H9 (cell line): ENCODE measurements at regions not wholly inside any gene's neighbourhood (a gene's known extent, or its start where the extent isn't known, plus 50 kb on each side); places are given as distances from the start of the nearest gene placed in this dataset.

Source experiments
- DNase-seq: peaks from one replicate; pipeline ENCODE4 v3.0.0-alpha.2; 2017
- H2AFZ ChIP-seq: one replicate; pipeline ENCODE4 v1.6.1; 2013; ENCODE audit warnings: mild to moderate bottlenecking, low read length, control low read depth, moderate library complexity
- H2AK5ac ChIP-seq: 2 replicates; pipeline ENCODE4 v1.6.1; 2013; ENCODE audit warnings: low read length, control low read depth, mixed read lengths; ENCODE audit not compliant: insufficient read length
- H2BK120ac ChIP-seq: one replicate; pipeline ENCODE4 v1.6.1; 2013; ENCODE audit warnings: low read depth, mild to moderate bottlenecking, low read length, control low read depth, inconsistent platforms; ENCODE audit not compliant: poor library complexity, severe bottlenecking
- H2BK12ac ChIP-seq: 2 replicates; pipeline ENCODE4 v1.6.1; 2013; ENCODE audit warnings: low read length, control low read depth, mixed read lengths, low read depth; ENCODE audit not compliant: insufficient read length
- H2BK15ac ChIP-seq: 2 replicates; pipeline ENCODE4 v1.6.1; 2013; ENCODE audit warnings: low read depth, low read length, control low read depth
- H2BK20ac ChIP-seq: one replicate; pipeline ENCODE4 v1.6.1; 2013; ENCODE audit warnings: low read depth, mild to moderate bottlenecking, low read length, control low read depth, inconsistent platforms; ENCODE audit not compliant: poor library complexity, severe bottlenecking
- H2BK5ac ChIP-seq: 2 replicates; pipeline ENCODE4 v1.6.1; 2013; ENCODE audit warnings: low read length, control low read depth, mixed read lengths; ENCODE audit not compliant: insufficient read length
- H3K14ac ChIP-seq: 2 replicates; pipeline ENCODE4 v1.6.1; 2013; ENCODE audit warnings: low read length, control low read depth; ENCODE audit not compliant: insufficient read depth
- H3K18ac ChIP-seq: 2 replicates; pipeline ENCODE4 v1.6.1; 2013; ENCODE audit warnings: low read depth, mild to moderate bottlenecking, mixed read lengths, low read length, control low read depth; ENCODE audit not compliant: insufficient read length
- H3K23ac ChIP-seq: 2 replicates; pipeline ENCODE4 v1.6.1; 2013; ENCODE audit warnings: low read length, control low read depth, mixed read lengths, low read depth; ENCODE audit not compliant: insufficient read length
- H3K23me2 ChIP-seq: 2 replicates; pipeline ENCODE4 v1.6.1; 2013; ENCODE audit warnings: low read depth, mild to moderate bottlenecking, mixed read lengths, low read length, control low read depth; ENCODE audit not compliant: insufficient read length, poor library complexity, severe bottlenecking
- H3K27ac ChIP-seq: 2 replicates; pipeline ENCODE4 v1.5.1; 2013; ENCODE audit warnings: low read length, control low read depth, mixed read lengths, low read depth; ENCODE audit not compliant: insufficient read length
- H3K27me3 ChIP-seq: 2 replicates; pipeline ENCODE4 v1.6.1; 2013; ENCODE audit warnings: low read length, control low read depth, inconsistent platforms; ENCODE audit not compliant: insufficient read depth
- H3K4ac ChIP-seq: 2 replicates; pipeline ENCODE4 v1.6.1; 2013; ENCODE audit warnings: low read depth, mild to moderate bottlenecking, control low read depth, inconsistent platforms, low read length, moderate library complexity
- H3K4me1 ChIP-seq: 2 replicates; pipeline ENCODE4 v1.6.1; 2013; ENCODE audit warnings: low read length, control low read depth, inconsistent platforms; ENCODE audit not compliant: insufficient read depth
- H3K4me2 ChIP-seq: 2 replicates; pipeline ENCODE4 v1.6.1; 2013; ENCODE audit warnings: low read length, control low read depth, mixed read lengths; ENCODE audit not compliant: insufficient read length, insufficient read depth
- H3K56ac ChIP-seq: 2 replicates; pipeline ENCODE4 v1.6.1; 2013; ENCODE audit warnings: low read depth, mild to moderate bottlenecking, mixed read lengths, low read length, control low read depth; ENCODE audit not compliant: insufficient read length
- H3K79me1 ChIP-seq: 2 replicates; pipeline ENCODE4 v1.6.1; 2013; ENCODE audit warnings: low read depth, mild to moderate bottlenecking, moderate library complexity, low read length, control low read depth, inconsistent platforms; ENCODE audit not compliant: insufficient read depth, poor library complexity, severe bottlenecking
- H3K79me2 ChIP-seq: 2 replicates; pipeline ENCODE4 v1.6.1; 2013; ENCODE audit warnings: low read length, control low read depth, inconsistent platforms; ENCODE audit not compliant: insufficient read depth
- H3K9ac ChIP-seq: 2 replicates; pipeline ENCODE4 v1.6.1; 2013; ENCODE audit warnings: low read length, control low read depth, mixed read lengths; ENCODE audit not compliant: insufficient read length; ENCODE audit errors: extremely low read depth
- H3K9me3 ChIP-seq: one replicate; pipeline ENCODE4 v1.6.1; 2013; ENCODE audit warnings: low read depth, low read length, inconsistent platforms; ENCODE audit not compliant: control insufficient read depth
- H3T11ph ChIP-seq: one replicate; pipeline ENCODE4 v1.6.1; 2013; ENCODE audit warnings: mild to moderate bottlenecking, low read length, control low read depth, inconsistent platforms
- H4K20me1 ChIP-seq: one replicate; pipeline ENCODE4 v1.6.1; 2013; ENCODE audit not compliant: control insufficient read depth, insufficient read length, insufficient read depth
- H4K5ac ChIP-seq: 2 replicates; pipeline ENCODE4 v1.6.1; 2013; ENCODE audit warnings: low read depth, mild to moderate bottlenecking, mixed read lengths, low read length, control low read depth; ENCODE audit not compliant: insufficient read length
- H4K8ac ChIP-seq: replicated peaks from 2 replicates; pipeline ENCODE4 v1.6.1; 2013; ENCODE audit warnings: low read length, control low read depth, mixed read lengths, low read depth; ENCODE audit not compliant: insufficient read length
- H4K91ac ChIP-seq: 2 replicates; pipeline ENCODE4 v1.6.1; 2013; ENCODE audit warnings: low read depth, mild to moderate bottlenecking, moderate library complexity, mixed read lengths, low read length, control low read depth; ENCODE audit not compliant: insufficient read length
- H3K27ac Mint-ChIP-seq, 3 experiments: 2 replicates in 2 of 3; 3 replicates in 1 of 3; pipeline ENCODE4 v1.8.0; 2020 to 2021; ENCODE audit warnings: mixed read lengths in 3 of 3, mild to moderate bottlenecking in 1 of 3, moderate library complexity in 1 of 3
- H3K27me3 Mint-ChIP-seq: 2 replicates; pipeline ENCODE4 v1.8.0; 2021; ENCODE audit warnings: low read depth, mild to moderate bottlenecking, moderate library complexity, mixed read lengths
- H3K36me3 Mint-ChIP-seq, 3 experiments: 2 replicates in 2 of 3; 3 replicates in 1 of 3; pipeline ENCODE4 v1.8.0; 2020 to 2021; ENCODE audit warnings: low read depth in 3 of 3, mixed read lengths in 3 of 3; ENCODE audit not compliant: insufficient read depth in 1 of 3
- H3K4me1 Mint-ChIP-seq, 2 experiments: 2 replicates each; pipeline ENCODE4 v1.8.0; 2020; ENCODE audit warnings: mixed read lengths in 2 of 2
- H3K4me3 Mint-ChIP-seq, 2 experiments: 2 replicates in 1 of 2; 3 replicates in 1 of 2; pipeline ENCODE4 v1.8.0; 2020 to 2021; ENCODE audit warnings: mild to moderate bottlenecking in 2 of 2, mixed read lengths in 2 of 2, moderate library complexity in 1 of 2
- H3K9me3 Mint-ChIP-seq, 2 experiments: 2 replicates in 1 of 2; 3 replicates in 1 of 2; pipeline ENCODE4 v1.8.0; 2020; ENCODE audit warnings: mild to moderate bottlenecking in 2 of 2, mixed read lengths in 2 of 2, moderate library complexity in 1 of 2
- CTCF ChIP-seq: fragments of 200-600 bp; sonication (generic); conservative IDR thresholded peaks from 3 replicates; pipeline ENCODE4 v1.8.0; 2021; ENCODE audit warnings: antibody characterized with exemption, mild to moderate bottlenecking
- WGBS: extraction: QIAGEN DNeasy Blood & Tissue Kit; methylation state at CpG from one replicate; pipeline ENCODE4 v1.1.7; 2013; ENCODE audit warnings: missing lambda C conversion rate, low lambda C conversion rate, mixed read lengths; ENCODE audit not compliant: insufficient read length; ENCODE audit errors: extremely low coverage; 5-methylcytosine and 5-hydroxymethylcytosine counted together

- Histone ChIP-seq H2BK120ac (no peak overlapping the region), H2BK12ac (no peak overlapping the region), H3K23ac (no peak overlapping the region), H2BK20ac (no peak overlapping the region), H3K4ac (no peak overlapping the region), H3K4me2 (no peak overlapping the region), H3K27ac (no peak overlapping the region), H2AFZ (no peak overlapping the region), H3K27me3 (no peaks in the 10 kb centered on the region), H3K18ac (no peak overlapping the region), H3T11ph (no peak overlapping the region), H4K8ac (no peak overlapping the region), H2AK5ac (no peak overlapping the region), H3K14ac (no peak overlapping the region), H4K20me1 (no peaks in the 10 kb centered on the region), H3K4me1 (no peaks in the 10 kb centered on the region), H2BK15ac (no peak overlapping the region), H3K79me2 (no peaks in the 10 kb centered on the region), H4K5ac (no peak overlapping the region), H3K56ac (no peak overlapping the region), H3K9me3 (no peaks in the 10 kb centered on the region), H2BK5ac (no peak overlapping the region), H3K23me2 (no peaks in the 10 kb centered on the region), H3K79me1 (no peaks in the 10 kb centered on the region), H4K91ac (no peak overlapping the region), H3K9ac (no peak overlapping the region)
- H3K4me3 Mint-ChIP-seq, result no peak overlapping the region
- H3K27ac Mint-ChIP-seq, result no peak overlapping the region
- no peak for TF ChIP-seq CTCF
- peaks cover 2 to 10% (median 8%) of the 10 kb centered on the region in 3 experiments; a peak in 6 of 7 replicates for H3K36me3 Mint-ChIP-seq
- no CpG with 5 or more reads among the region's 3 CpGs for WGBS
- peaks cover 0 to 6% of the 10 kb centered on the region in 2 experiments; a peak in 1 of 4 replicates for H3K4me1 Mint-ChIP-seq
- no peak for DNase-seq
- no peaks in the 10 kb centered on the region; the same call in 1 of the 2 replicates for H3K27me3 Mint-ChIP-seq
- H3K9me3 Mint-ChIP-seq, result peaks cover 3% of the 10 kb centered on the region in 2 experiments; a peak in 2 of 5 replicates
Observed at GRCh38 chr16:72349719-72350118, 177.8 kb upstream of the PMFBP1 start.
